ENCODE measurements at regions not wholly inside any gene's neighbourhood (a gene's known extent, or its start where the extent isn't known, plus 50 kb on each side); places are given as distances from the start of the nearest gene placed in this dataset.

DNA sequence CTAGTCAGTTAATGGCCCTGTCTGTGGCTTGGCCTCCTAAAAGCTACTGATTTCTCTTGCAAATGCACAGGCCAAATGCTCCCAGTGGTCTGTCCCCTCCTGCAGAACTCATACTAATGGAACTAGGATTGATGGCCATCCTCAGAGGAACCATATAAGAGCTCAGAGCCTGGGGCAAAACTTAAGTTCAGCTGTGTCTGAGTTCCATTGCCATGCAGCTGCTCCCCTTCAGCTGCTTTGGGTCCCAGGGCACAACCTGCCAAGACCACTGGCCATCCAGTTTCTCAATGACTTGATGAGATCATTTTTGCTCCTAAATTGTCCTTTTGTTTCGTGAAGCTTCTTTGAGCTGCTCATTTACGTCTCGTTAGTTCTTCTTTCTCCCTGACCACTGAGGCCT lies 529.5 kb upstream of the TBL1XR1 start:
- Histone ChIP-seq H3K27ac (ENCODE audit: low read depth, low read length) (no peak overlapping the region), H3K27me3 (ENCODE audit: control insufficient read depth, insufficient read depth, low read length) (no peaks in the 10 kb centered on the region), H3K4me3 (ENCODE audit: low read length) (no peak overlapping the region), H3K36me3 (ENCODE audit: control insufficient read depth, insufficient read depth, low read length) (no peaks in the 10 kb centered on the region), H3K4me1 (ENCODE audit: control insufficient read depth, insufficient read depth, low read length) (peaks cover 23% of the 10 kb centered on the region), H3K9ac (ENCODE audit: low read length) (no peak overlapping the region)

DNA sequence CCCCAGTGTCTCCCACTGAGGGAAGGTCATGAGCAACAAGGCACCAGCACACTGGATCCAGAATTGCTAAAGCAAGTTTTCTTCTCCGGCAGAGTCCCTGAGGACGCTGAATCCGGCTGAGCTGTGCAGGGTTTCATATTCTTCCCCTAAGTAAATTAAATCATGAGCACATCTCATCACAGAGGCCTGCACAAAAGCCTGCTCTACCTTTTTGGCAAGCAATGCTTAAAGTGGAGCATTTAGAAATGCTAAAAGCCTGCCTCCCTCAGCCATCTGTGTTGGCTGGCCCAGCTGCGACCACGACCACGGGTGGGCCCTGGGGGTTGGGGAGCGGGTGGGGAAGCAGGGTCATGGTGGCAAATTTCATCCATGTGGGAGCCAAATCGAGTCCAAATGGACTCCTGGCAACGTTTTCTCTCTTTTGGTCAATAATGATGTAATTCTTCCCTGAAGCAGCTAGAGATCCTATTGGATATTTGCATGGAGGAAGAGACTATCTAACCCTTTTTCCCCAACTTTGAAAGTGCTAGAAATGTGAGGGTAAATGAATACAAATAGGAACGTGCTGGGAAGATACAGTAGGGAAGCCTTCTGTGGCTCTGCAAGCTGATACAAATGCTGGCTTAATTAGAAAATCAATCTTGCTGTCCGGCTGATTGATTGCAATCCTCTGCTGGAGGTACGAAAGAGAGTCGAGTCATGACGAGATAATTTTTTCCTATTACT lies 532.8 kb upstream of the TBL1XR1 start:
- Histone ChIP-seq H3K27me3 (ENCODE audit: control insufficient read depth, insufficient read depth, low read length) (no peaks in the 10 kb centered on the region), H3K9ac (ENCODE audit: low read length) (no peak overlapping the region), H3K27ac (ENCODE audit: low read depth, low read length) (no peak overlapping the region), H3K4me1 (ENCODE audit: control insufficient read depth, insufficient read depth, low read length) (peaks cover 4% of the 10 kb centered on the region), H3K4me3 (ENCODE audit: low read length) (no peak overlapping the region), H3K36me3 (ENCODE audit: control insufficient read depth, insufficient read depth, low read length) (no peaks in the 10 kb centered on the region)

DNA sequence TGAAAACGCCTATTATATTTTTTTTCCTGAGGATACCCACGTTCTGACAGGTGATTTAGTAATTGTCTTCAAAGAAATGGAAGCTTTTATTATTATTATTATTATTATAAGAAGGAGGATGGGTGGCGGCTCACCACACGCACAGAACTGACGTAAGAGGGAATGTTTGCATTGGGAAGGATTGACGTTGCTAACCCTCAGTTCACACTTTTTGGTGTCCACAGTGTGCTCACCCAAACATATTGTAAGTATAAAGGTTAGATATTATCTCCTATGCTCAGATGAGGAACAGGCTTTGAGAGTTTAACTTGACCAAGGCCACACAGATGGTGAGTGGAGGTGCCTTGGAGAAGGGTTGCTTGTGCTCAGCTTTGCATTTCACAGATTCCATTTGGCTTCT lies 533.5 kb upstream of the TBL1XR1 start:
- H3K4me3 ChIP-seq (ENCODE audit: low read length), result no peak overlapping the region
- no peaks in the 10 kb centered on the region for H3K4me1 ChIP-seq (ENCODE audit: control insufficient read depth, insufficient read depth, low read length)
- H3K9ac ChIP-seq (ENCODE audit: low read length), result no peak overlapping the region
- no peak overlapping the region for H3K27ac ChIP-seq (ENCODE audit: low read depth, low read length)
- H3K36me3 ChIP-seq (ENCODE audit: control insufficient read depth, insufficient read depth, low read length), result no peaks in the 10 kb centered on the region
- no peaks in the 10 kb centered on the region for H3K27me3 ChIP-seq (ENCODE audit: control insufficient read depth, insufficient read depth, low read length)

DNA sequence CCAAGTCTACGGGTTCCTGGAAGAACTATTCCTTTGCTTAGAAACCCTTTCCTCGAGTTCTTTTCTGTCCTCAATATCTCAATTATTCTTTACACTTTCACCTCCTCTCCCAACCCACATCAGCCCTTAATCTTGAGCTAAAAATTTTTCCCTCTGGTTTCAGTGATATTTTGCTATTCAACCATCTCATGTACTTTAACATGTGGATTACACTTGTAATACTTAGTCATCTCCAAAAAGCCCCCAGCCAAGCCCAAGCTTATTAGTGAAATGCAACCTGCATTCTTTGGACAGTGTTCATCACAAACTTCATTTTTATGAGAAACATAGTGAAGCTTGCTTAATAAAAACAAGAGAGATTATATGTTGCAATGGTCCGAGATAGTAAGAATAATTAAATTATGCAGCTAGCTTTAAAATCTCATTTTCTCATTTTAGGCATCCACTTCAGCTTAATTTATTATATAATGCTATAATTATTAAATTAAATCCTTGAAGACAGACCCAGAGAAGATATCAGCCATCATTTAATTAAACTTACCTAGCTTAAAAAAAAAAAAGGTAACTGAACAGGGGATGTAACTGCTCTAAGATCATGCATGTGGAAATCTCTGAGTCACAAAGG lies 534.5 kb upstream of the TBL1XR1 start:
- no peaks in the 10 kb centered on the region for H3K36me3 ChIP-seq (ENCODE audit: control insufficient read depth, insufficient read depth, low read length)
- H3K4me3 ChIP-seq (ENCODE audit: low read length), result no peak overlapping the region
- no peaks in the 10 kb centered on the region for H3K27me3 ChIP-seq (ENCODE audit: control insufficient read depth, insufficient read depth, low read length)
- H3K27ac ChIP-seq (ENCODE audit: low read depth, low read length), result no peak overlapping the region
- no peaks in the 10 kb centered on the region for H3K4me1 ChIP-seq (ENCODE audit: control insufficient read depth, insufficient read depth, low read length)
- no peak overlapping the region for H3K9ac ChIP-seq (ENCODE audit: low read length)

DNA sequence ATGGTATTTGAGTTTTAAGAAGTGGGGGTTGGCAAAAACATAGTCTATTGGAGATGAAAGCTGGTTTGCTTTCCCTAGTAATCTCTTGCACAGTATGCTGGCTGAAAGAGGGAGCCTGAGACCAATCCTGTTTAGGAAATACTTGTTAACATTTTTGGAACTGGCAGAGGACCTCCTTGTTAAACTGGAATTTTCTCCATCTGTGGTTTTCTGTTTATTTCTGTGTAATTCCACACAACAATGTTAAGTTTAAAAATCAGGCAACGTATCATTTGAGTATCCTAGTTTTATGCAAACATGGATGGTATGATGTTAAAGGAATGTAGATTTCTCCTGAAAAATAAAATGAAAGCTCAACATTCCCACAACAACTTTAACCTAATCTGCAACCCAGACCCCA lies 536.0 kb upstream of the TBL1XR1 start:
- H3K27ac ChIP-seq (ENCODE audit: low read depth, low read length), result no peak overlapping the region
- no peak overlapping the region for H3K9ac ChIP-seq (ENCODE audit: low read length)
- H3K4me1 ChIP-seq (ENCODE audit: control insufficient read depth, insufficient read depth, low read length), result no peaks in the 10 kb centered on the region
- no peaks in the 10 kb centered on the region for H3K36me3 ChIP-seq (ENCODE audit: control insufficient read depth, insufficient read depth, low read length)
- no peaks in the 10 kb centered on the region for H3K27me3 ChIP-seq (ENCODE audit: control insufficient read depth, insufficient read depth, low read length)
- H3K4me3 ChIP-seq (ENCODE audit: low read length), result no peak overlapping the region

DNA sequence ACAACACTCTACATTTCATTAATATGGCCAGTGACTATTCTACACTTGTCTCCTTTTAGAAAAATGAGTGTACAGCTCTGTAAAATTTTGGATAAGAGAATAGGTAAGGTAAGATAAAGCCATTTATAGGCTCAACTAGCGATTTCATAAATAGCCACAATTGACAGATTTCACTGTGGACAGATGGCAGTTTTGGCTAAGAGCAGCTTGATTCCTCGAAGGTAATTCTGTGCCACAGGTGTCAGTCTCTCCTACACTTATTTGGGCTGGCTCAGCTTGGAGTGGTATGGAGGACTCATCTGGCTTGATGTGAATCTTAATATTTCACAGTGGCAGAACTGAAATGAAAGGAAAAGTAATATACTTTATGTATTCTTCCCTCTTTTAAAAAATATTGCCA lies 536.7 kb upstream of the TBL1XR1 start:
- H3K4me1 ChIP-seq (ENCODE audit: control insufficient read depth, insufficient read depth, low read length), result no peaks in the 10 kb centered on the region
- H3K4me3 ChIP-seq (ENCODE audit: low read length), result no peak overlapping the region
- no peak overlapping the region for H3K27ac ChIP-seq (ENCODE audit: low read depth, low read length)
- no peaks in the 10 kb centered on the region for H3K27me3 ChIP-seq (ENCODE audit: control insufficient read depth, insufficient read depth, low read length)
- H3K9ac ChIP-seq (ENCODE audit: low read length), result no peak overlapping the region
- H3K36me3 ChIP-seq (ENCODE audit: control insufficient read depth, insufficient read depth, low read length), result no peaks in the 10 kb centered on the region

DNA sequence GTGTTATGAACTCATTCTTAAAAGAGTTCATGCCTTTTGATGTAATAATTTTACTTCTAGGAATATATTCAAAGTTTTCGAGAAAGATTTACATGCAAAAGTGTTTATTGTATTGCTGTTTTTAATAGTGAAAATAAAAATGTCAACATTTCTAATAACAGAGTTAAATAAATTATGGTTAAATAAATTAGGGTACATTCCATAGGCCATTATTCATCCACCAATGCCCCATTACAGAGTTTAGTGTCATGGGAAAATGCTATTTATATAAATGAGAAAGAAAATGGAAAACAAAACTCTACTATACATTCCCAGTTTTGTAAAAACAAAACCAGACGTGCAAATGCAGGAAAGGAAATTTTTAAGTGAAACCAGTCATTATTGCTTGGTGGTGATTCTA lies 538.1 kb upstream of the TBL1XR1 start:
- Histone ChIP-seq H3K4me1 (ENCODE audit: control insufficient read depth, insufficient read depth, low read length) (no peaks in the 10 kb centered on the region), H3K4me3 (ENCODE audit: low read length) (no peak overlapping the region), H3K36me3 (ENCODE audit: control insufficient read depth, insufficient read depth, low read length) (no peaks in the 10 kb centered on the region), H3K27me3 (ENCODE audit: control insufficient read depth, insufficient read depth, low read length) (no peaks in the 10 kb centered on the region), H3K9ac (ENCODE audit: low read length) (no peak overlapping the region), H3K27ac (ENCODE audit: low read depth, low read length) (no peak overlapping the region)

DNA sequence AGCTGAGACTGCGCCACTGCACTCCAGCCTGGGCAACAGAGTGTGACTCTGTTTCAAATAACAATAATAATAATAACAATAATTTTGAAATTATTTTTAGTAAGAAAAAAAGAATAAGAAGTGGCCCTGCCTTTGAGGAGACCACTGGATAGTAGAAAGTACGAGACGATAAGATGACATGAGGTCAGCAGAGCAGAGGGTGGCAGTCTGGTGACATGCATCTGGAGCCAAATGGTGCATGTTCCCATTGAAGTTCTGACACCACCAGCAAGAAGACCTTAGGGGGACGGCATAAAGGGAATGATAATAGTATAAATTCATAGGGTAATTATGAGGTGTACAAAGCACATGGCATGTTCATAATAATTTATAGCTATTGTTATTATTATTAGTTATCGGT lies 542.2 kb upstream of the TBL1XR1 start:
- H3K4me1 ChIP-seq (ENCODE audit: control insufficient read depth, insufficient read depth, low read length), result no peaks in the 10 kb centered on the region
- no peak overlapping the region for H3K27ac ChIP-seq (ENCODE audit: low read depth, low read length)
- no peaks in the 10 kb centered on the region for H3K36me3 ChIP-seq (ENCODE audit: control insufficient read depth, insufficient read depth, low read length)
- no peak overlapping the region for H3K4me3 ChIP-seq (ENCODE audit: low read length)
- H3K27me3 ChIP-seq (ENCODE audit: control insufficient read depth, insufficient read depth, low read length), result no peaks in the 10 kb centered on the region
- H3K9ac ChIP-seq (ENCODE audit: low read length), result no peak overlapping the region

DNA sequence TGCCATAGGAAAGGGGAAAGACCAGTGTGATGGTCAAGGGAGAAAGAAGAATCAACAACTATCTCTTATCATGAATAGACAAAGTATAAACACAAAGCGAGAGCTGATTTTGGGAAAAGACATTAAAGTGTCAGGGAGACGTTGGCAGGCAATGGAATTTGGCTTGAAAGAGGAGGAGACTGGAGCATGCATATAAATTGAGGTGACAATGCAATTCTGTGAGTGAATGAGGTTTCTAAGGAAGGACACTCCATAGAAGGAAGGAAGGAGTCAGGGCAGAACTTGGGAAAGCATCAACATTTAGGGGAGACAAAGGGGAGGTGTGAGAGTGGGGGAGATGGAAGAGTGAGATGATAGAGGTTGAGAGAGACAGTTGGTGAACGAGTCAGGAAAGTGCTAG lies 543.0 kb upstream of the TBL1XR1 start:
- Histone ChIP-seq H3K36me3 (ENCODE audit: control insufficient read depth, insufficient read depth, low read length) (no peaks in the 10 kb centered on the region), H3K4me3 (ENCODE audit: low read length) (no peak overlapping the region), H3K27ac (ENCODE audit: low read depth, low read length) (no peak overlapping the region), H3K27me3 (ENCODE audit: control insufficient read depth, insufficient read depth, low read length) (no peaks in the 10 kb centered on the region), H3K4me1 (ENCODE audit: control insufficient read depth, insufficient read depth, low read length) (no peaks in the 10 kb centered on the region), H3K9ac (ENCODE audit: low read length) (no peak overlapping the region)

DNA sequence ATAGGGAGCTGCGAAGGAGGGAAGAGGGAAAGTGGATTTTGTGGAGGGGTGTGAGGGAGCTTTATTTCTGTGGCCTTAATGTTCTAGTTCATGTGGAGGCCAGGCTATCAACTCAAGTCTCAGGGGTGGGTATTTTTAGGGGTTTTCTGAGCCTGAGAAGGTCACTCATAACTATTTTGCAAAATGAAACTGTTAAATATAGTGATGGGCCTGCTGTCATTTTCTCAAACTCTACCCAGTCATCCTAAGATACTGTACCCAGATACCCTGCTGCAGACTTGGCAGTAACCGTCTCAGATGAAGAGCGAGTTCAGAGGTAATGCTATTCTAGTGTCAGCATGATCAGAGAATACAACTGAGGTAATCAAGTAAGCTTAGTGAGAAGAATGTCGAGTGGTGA lies 545.0 kb upstream of the TBL1XR1 start:
- Histone ChIP-seq H3K27me3 (ENCODE audit: control insufficient read depth, insufficient read depth, low read length) (no peaks in the 10 kb centered on the region), H3K27ac (ENCODE audit: low read depth, low read length) (no peak overlapping the region), H3K4me1 (ENCODE audit: control insufficient read depth, insufficient read depth, low read length) (no peaks in the 10 kb centered on the region), H3K36me3 (ENCODE audit: control insufficient read depth, insufficient read depth, low read length) (no peaks in the 10 kb centered on the region), H3K9ac (ENCODE audit: low read length) (no peak overlapping the region), H3K4me3 (ENCODE audit: low read length) (no peak overlapping the region)

DNA sequence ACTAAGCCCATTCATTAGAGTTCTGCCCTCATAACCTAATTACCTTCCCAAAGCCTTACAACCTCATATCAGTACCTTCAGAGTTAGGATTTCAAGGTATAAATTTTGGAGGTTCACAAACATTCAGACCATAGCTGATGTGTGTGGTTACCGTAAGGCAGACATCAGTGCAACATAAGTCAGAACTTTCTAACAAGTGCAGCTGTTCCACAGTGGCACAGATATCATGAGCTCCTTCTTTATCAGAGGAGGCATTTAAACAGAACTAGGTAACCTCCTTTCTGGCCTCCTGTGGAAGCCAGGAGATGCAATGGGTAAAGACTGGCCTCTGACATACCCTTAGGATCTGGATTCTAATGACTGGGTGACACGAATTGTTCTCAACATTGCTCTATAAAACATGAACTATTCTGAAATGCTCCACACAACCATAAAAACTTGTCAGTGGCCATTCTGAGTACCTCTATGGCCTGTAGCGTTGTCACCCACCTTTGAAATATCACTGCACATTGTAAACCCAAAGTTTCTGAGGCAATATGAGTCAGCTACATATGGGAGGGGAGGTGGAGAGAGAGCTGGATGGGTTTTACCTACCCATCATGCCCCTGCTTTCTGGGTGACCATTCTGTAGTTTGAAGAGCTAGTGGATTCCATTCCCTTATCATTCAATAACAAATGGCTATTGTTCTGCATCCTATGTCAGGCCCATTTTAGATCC lies 546.0 kb upstream of the TBL1XR1 start:
- Histone ChIP-seq H3K9ac (ENCODE audit: low read length) (no peak overlapping the region), H3K4me1 (ENCODE audit: control insufficient read depth, insufficient read depth, low read length) (no peaks in the 10 kb centered on the region), H3K36me3 (ENCODE audit: control insufficient read depth, insufficient read depth, low read length) (no peaks in the 10 kb centered on the region), H3K4me3 (ENCODE audit: low read length) (no peak overlapping the region), H3K27me3 (ENCODE audit: control insufficient read depth, insufficient read depth, low read length) (no peaks in the 10 kb centered on the region), H3K27ac (ENCODE audit: low read depth, low read length) (no peak overlapping the region)

DNA sequence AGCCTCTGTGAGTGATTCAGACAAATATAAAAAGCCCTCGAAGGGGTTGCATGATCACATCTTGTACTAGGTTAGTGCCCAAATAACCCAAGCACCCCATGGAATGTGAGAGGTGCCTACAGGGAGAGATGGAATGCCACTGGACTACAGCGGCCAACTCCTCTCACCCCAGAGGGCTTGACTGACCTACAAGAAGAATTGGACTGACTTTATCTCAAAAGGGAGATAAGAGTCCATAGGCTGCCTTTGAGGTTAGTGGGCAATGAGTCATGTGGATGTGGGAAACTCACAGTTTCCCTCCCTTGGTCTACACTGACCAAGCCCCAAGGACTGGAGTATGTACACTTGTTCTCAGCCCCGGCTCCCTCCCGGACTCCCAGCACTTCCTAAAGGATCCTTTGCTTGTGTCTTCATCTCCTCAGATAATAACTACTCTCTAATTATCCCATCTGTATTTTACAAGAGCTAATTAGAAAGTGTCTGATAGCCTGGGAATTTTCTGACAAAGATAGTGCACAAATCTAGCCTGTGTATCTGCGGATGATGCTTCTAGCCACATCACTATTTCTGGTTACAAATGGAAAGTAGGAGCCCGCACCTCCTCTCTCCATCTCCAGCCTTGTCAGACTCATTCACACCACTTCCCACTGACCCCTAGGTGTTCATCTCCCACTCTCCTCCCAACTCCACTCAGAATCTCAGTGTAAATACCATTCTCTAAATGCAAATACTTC lies 547.8 kb upstream of the TBL1XR1 start:
- no peak overlapping the region for H3K27ac ChIP-seq (ENCODE audit: low read depth, low read length)

More for the DNA sequence above, 547.8 kb upstream of the TBL1XR1 start:
- no peaks in the 10 kb centered on the region for H3K36me3 ChIP-seq (ENCODE audit: control insufficient read depth, insufficient read depth, low read length)
- no peak overlapping the region for H3K4me3 ChIP-seq (ENCODE audit: low read length)
- no peaks in the 10 kb centered on the region for H3K4me1 ChIP-seq (ENCODE audit: control insufficient read depth, insufficient read depth, low read length)
- no peak overlapping the region for H3K9ac ChIP-seq (ENCODE audit: low read length)
- H3K27me3 ChIP-seq (ENCODE audit: control insufficient read depth, insufficient read depth, low read length), result no peaks in the 10 kb centered on the region

Data from rectal smooth muscle tissue (tissue), 1 donor.